NCI-H1436 treated with DMSO at 0.1 percent for 48 hours (cell line): ENCODE measurements at regions not wholly inside any gene's neighbourhood (a gene's known extent, or its start where the extent isn't known, plus 50 kb on each side); places are given as distances from the start of the nearest gene placed in this dataset.
"Not testable (repeated sequence)": the region's sequence is repeated elsewhere in the genome, so short reads cannot be mapped to it uniquely, and the experiment has no call there.

ENCODE experiments used
- DNase-seq: peaks from one replicate; lab custom pipeline; 2025; lab: John Stamatoyannopoulos, UW

- DNase-seq: no peak
Measured at GRCh38 chr2:83386549-83386948, 1072.5 kb downstream of the SUCLG1 start.

DNA sequence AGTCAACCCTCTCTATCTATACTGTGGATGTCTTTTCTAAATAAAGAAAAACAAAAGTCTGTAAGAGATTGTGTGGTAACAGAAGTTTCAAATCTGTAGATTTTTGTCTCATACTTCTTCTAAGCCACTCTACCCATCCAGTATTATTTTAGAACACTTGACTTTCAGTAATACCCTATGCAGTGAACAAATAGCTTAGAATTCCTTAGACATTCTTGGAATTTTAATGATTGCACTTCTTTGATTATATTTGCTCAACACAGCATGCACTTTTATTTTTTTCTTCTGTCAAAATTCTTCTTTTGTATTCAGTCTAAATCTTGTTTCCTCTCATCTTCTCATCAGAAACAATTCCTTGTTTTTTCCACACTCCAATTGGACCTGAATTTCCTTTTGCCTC is 1080.2 kb downstream of the SUCLG1 start:
- no peak for DNase-seq

GRCh38 chr2:83376731-83377130 is 1082.3 kb downstream of the SUCLG1 start:
- no peak for DNase-seq

GRCh38 chr2:83370419-83370762 is 1088.7 kb downstream of the SUCLG1 start:
- DNase-seq: no peak

DNA sequence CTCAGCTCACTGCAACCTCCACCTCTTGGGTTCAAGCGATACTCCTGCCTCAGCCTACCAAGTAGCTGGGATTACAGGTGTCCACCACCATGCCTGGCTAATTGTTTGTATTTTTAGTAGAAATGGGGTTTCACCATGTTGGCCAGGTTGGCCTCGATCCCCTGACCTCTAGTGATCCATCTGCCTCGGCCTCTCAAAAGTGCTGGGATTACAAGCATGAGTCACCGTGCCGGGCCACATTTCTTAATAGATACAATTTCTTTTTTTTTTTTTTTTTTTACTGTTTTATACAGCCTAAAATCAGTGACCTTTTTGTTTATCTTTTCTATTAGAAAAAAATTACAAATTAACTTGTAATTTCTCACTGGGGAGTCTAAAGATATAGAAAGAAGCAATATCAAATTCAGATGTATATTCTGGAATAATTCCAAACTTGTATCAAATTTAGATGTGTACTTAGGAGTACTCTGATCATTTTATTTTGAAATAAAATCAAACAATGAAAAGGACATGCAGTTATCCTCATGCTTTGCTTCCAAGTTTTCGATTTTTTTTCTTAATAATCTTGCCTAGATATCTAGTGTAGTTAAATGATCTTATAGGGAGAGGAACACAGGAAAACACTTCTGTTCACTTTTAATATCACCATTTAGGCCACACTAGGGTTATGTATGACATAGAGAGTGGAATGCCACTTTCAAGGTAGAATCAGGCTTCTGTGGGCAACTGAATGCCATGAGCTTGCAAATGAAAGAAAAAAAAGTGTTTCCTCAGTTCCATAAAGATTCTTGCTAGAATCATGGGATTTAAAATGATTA is 1089.3 kb downstream of the SUCLG1 start:
- no peak for DNase-seq

GRCh38 chr2:83368916-83369315 is 1090.2 kb downstream of the SUCLG1 start:
- DNase-seq: no peak

DNA sequence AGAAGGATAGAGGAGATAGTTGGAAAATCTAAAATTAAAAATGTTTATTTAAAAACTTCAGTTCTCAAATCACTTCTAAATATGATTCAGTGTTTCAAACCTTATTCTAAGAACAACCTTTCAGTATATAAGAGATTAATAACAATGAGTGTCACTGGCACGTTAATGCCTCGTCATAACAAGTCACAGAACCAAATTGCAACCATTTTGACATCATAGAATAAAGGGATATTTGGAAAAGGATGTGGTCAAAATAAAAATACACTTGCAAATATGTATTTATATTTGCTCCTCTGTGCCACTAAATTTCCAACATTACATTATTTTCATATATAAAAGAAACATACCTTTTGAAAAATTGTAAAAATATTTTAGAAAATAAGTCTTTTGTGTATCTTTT is 1090.6 kb downstream of the SUCLG1 start:
- DNase-seq: no peak

GRCh38 chr2:83365476-83365875 is 1093.6 kb downstream of the SUCLG1 start:
- DNase-seq: no peak

GRCh38 chr2:83364264-83364663 is 1094.8 kb downstream of the SUCLG1 start:
- no peak for DNase-seq

DNA sequence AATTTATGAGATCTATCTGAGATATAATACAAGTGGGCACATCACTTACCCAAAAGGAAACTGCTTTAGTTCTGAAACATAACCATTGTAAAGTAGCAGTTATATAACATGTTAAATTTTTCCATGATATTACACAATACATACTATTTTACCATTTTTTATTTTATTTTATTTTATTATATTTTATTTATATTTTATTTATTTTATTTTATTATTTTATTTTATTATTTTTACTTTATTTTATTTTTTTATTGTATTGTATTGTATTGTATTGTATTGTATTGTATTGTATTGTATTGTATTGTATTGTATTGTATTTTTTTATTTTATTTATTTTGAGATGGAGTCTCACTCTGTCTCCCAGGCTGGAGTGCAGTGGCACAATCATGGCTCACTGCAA is 1095.9 kb downstream of the SUCLG1 start:
- DNase-seq: not testable (repeated sequence)

GRCh38 chr2:83359336-83359735 is 1099.7 kb downstream of the SUCLG1 start:
- DNase-seq: no peak

DNA sequence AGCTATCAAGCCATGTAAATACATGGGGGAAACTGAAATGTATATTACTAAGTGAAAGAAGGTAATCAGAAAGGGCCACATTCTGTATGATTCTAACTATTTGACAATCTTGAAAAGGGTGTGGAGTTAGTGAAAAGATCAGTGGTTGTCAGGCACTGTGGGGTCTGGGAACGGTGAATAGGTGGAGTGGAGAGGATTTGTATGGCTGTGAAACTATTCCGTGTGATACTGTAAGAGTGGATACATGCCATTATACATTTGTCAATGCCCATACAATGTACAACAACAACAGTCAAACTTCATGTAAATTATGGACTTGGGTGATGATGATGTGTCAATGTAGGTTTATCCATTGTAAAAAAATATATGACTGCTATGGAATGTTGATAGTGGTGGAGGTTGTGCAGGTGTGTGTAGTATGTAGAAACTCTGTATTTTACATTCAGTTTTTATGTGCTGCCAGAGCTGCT is 1116.2 kb downstream of the SUCLG1 start:
- no peak for DNase-seq

GRCh38 chr2:83340424-83340823 is 1118.7 kb downstream of the SUCLG1 start:
- no peak for DNase-seq

- DNase-seq: not testable (repeated sequence)
Measured at GRCh38 chr2:83339942-83340341, 1119.1 kb downstream of the SUCLG1 start.

DNA sequence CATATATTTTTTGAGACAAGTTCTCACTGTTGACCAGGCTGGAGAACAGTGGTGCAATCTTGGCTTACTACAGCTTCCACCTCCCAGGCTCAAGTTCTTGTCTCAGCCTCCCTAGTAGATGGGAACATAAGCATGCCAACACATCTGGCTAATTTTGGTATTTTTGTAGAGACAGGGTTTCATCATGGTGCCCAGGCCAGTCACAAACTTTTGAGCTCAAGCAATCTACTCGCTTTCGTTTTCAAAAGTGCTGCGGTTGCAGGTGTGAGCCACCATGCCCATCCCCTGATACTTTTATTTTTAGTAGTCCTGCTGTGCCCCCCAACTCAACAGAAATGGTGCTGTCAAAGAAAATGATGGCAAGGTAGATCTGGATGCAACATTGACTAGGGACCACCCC is 1127.3 kb downstream of the SUCLG1 start:
- no peak for DNase-seq

GRCh38 chr2:83323038-83323437 is 1136.0 kb downstream of the SUCLG1 start:
- DNase-seq: no peak

DNA sequence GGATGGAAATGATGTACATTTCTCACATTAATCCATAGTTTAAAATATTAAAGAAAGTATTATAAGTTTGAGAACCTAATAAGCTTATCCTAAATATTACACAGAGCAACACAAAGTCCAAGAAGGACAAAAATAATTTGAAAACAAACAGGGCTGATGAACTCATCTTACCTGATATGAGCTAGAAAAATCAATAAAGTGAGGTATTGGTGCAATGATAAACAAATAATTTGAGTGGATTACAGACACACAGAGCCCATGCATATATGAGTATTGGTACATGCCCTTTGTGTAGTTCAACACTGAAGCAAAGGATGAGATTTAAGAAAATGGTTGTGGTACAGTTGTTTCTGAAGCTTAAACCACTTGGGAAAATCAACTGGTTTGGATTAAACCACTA is 1139.0 kb downstream of the SUCLG1 start:
- DNase-seq: no peak

GRCh38 chr2:83305758-83306378 is 1153.2 kb downstream of the SUCLG1 start:
- DNase-seq: no peak

GRCh38 chr2:83291083-83291482 is 1168.0 kb downstream of the SUCLG1 start:
- no peak for DNase-seq

DNA sequence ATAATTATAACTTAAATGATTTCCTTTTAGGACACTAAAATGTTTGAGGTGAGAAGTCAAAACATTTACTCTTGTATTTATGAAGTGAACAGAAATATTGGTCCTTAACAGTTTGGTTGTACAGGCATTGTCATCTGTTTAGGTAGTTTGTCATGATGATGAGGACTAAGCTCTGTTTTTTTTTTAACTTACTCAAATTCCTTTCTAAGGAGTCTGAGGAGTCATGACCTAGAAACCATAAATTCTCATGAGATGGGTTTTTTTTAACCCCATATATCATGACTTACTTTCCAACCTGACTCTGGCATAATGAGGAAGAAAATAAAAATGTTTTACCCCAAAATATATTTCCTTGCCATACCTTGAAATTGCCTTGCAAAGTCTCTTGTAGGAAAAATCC is 1176.2 kb downstream of the SUCLG1 start:
- no peak for DNase-seq

DNA sequence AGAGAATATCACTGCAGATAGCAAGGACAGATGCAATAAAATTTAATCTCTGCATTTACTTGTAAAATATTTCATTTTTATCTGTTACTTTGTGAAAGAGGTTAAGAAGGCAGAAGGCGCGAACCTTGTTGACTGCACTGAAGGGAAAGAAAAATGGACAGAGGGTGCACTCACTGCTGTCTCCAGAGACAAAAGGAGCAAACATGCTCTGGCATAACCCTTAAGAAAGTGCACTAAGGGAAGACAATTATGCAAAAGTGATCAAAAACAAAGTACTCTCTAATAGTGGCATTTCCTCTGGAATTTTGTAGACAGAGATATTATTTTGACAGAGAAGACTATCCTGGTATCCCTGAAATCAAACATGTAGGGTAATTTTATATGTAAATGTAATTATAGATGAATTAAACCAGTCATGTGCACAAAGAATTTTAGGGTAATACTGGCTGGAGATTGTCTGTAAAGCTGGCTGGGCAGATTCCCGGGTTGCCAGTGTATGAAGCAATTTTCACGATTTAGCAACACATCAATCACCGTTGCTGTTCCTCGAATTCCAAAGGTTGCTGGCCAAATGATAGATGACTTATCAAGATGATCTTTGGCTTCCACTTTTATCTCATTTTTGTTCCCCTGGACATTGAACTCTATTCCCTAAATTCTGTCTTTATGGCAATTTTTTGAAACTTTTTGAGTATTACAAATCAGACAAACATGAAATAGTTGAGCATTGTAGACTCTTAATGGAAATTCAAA is 1176.9 kb downstream of the SUCLG1 start:
- DNase-seq: no peak

GRCh38 chr2:83280391-83280790 is 1178.7 kb downstream of the SUCLG1 start:
- DNase-seq: no peak

DNA sequence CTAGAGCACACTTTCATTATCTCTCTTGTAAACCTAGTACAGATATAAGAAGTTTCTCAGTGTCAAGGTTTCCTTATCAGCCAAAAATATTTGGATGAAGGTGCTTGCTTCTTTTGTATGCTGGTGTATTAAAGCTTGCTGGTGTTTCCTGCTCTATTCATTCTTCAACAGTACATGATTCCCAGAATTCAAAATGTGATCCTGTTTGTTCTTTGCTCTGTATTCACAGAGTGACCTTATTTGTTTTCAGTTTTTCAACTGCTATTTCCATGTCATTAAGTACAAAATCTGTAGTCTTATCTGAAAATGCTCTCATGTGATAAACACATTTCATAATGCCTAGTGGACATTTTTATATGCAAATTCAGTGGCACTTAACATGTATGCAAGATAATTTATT is 1185.8 kb downstream of the SUCLG1 start:
- DNase-seq: no peak
